IgD-negative memory B cell (primary cell): ENCODE measurements at regions not wholly inside any gene's neighbourhood (a gene's known extent, or its start where the extent isn't known, plus 50 kb on each side); places are given as distances from the start of the nearest gene placed in this dataset.

Experiments used
- H3K27ac Mint-ChIP-seq, 3 donors: one replicate each; pipeline ENCODE4 v1.8.0; 2020 to 2022; ENCODE audit warnings: mild to moderate bottlenecking in 3 of 3, mixed read lengths in 3 of 3, moderate library complexity in 1 of 3
- H3K27me3 Mint-ChIP-seq: one replicate; pipeline ENCODE4 v1.8.0; 2021; ENCODE audit warnings: mixed read lengths
- H3K36me3 Mint-ChIP-seq: one replicate; pipeline ENCODE4 v1.8.0; 2020; ENCODE audit warnings: mild to moderate bottlenecking, mixed read lengths
- H3K4me1 Mint-ChIP-seq, 3 donors: one replicate each; pipeline ENCODE4 v1.8.0; 2020 to 2022; ENCODE audit warnings: mixed read lengths in 3 of 3, mild to moderate bottlenecking in 1 of 3
- H3K4me3 Mint-ChIP-seq, 4 donors: one replicate each; pipeline ENCODE4 v1.8.0; 2020 to 2022; ENCODE audit warnings: mild to moderate bottlenecking in 4 of 4, mixed read lengths in 4 of 4, moderate library complexity in 3 of 4
- H3K9me3 Mint-ChIP-seq, 3 donors: one replicate each; pipeline ENCODE4 v1.8.0; 2020 to 2021; ENCODE audit warnings: mixed read lengths in 3 of 3, mild to moderate bottlenecking in 1 of 3

GRCh38 chr1:37415611-37416244 is 58.7 kb upstream of the ZC3H12A start:
- peaks cover 5% of the 10 kb centered on the region for H3K27me3 Mint-ChIP-seq
- H3K36me3 Mint-ChIP-seq = no peaks in the 10 kb centered on the region
- H3K4me3 Mint-ChIP-seq = no peak overlapping the region
- H3K9me3 Mint-ChIP-seq = peaks cover 0 to 1% (median 0%) of the 10 kb centered on the region in 3 donors
- H3K27ac Mint-ChIP-seq = no peak overlapping the region
- H3K4me1 Mint-ChIP-seq = no peaks in the 10 kb centered on the region

- H3K27me3 Mint-ChIP-seq = peaks cover 11% of the 10 kb centered on the region
- H3K4me1 Mint-ChIP-seq = peaks cover 0 to 1% (median 0%) of the 10 kb centered on the region in 3 donors
These were observed 53.9 kb upstream of the ZC3H12A start for GRCh38 chr1:37420456-37420855.

GRCh38 chr1:37423810-37424209 is 50.6 kb upstream of the ZC3H12A start:
- H3K27ac Mint-ChIP-seq = no peak overlapping the region
- H3K27me3 Mint-ChIP-seq = peaks cover 13% of the 10 kb centered on the region
- H3K9me3 Mint-ChIP-seq = peaks cover 0 to 6% (median 0%) of the 10 kb centered on the region in 3 donors
- H3K4me3 Mint-ChIP-seq = no peak overlapping the region
- H3K4me1 Mint-ChIP-seq = peaks cover 0 to 2% (median 0%) of the 10 kb centered on the region in 3 donors
- peaks cover 3% of the 10 kb centered on the region for H3K36me3 Mint-ChIP-seq

More at GRCh38 chr1:37420456-37420855, 53.9 kb upstream of the ZC3H12A start:
- Mint-ChIP-seq H3K4me3 (no peak overlapping the region), H3K36me3 (peaks cover 3% of the 10 kb centered on the region), H3K9me3 (peaks cover 0 to 1% (median 0%) of the 10 kb centered on the region in 3 donors), H3K27ac (no peak overlapping the region)

- peaks cover 0 to 2% (median 0%) of the 10 kb centered on the region in 3 donors for H3K4me1 Mint-ChIP-seq
- H3K27ac Mint-ChIP-seq = no peak overlapping the region
- peaks cover 3% of the 10 kb centered on the region for H3K36me3 Mint-ChIP-seq
- no peak overlapping the region for H3K4me3 Mint-ChIP-seq
- H3K9me3 Mint-ChIP-seq = peaks cover 0 to 6% (median 0%) of the 10 kb centered on the region in 3 donors
- peaks cover 13% of the 10 kb centered on the region for H3K27me3 Mint-ChIP-seq
These were observed 49.9 kb upstream of the ZC3H12A start for GRCh38 chr1:37424523-37424922.
